Left kidney (tissue), 1 donor: ENCODE measurements at regions not wholly inside any gene's neighbourhood (a gene's known extent, or its start where the extent isn't known, plus 50 kb on each side); places are given as distances from the start of the nearest gene placed in this dataset.
A peak's percentile ranks its signal among the peaks of the same experiment; 100 is the strongest.

Experiments used
- DNase-seq: peaks from one replicate; pipeline ENCODE4 v3.0.0-alpha.2; 2013

DNA sequence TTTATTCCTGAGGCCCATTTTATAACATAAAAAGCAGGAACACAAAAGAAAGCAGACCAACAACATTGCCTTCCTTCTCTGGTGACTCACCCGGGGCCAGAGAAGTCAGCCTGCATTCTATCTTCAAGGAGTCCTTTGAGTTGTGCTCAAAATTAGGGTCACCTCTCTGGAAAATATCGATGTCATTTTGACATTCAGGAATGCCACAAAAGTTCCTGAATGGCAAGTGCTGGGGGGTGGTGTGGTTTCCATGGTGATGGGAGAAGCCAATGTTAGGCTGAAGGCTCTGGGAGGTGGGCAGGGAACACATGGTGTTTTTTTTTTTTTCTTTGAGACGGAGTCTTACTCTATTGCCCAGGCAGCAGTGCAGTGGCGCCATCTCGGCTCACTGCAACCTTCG is 159.6 kb downstream of the HAPSTR1 start:
- no peak for DNase-seq

DNA sequence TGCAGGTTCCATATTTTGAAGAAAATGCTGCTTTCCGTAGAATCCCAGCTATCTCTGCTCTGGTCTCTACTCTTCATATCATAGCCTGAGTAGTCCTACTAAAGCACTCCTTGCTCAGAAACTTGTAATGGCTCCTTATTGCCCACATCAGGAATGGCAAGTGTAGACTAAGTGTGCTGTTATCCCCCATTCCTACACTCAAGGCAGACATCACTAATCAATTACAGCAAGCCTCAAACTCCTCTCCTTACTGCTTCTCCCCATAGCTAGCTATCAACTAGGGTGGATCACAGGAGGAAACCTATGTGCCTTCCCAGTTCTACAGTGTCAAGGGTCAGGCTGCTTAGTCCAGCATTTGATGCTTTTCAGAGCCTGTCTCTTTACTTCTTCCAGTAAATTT is 163.4 kb downstream of the HAPSTR1 start:
- no peak for DNase-seq

DNA sequence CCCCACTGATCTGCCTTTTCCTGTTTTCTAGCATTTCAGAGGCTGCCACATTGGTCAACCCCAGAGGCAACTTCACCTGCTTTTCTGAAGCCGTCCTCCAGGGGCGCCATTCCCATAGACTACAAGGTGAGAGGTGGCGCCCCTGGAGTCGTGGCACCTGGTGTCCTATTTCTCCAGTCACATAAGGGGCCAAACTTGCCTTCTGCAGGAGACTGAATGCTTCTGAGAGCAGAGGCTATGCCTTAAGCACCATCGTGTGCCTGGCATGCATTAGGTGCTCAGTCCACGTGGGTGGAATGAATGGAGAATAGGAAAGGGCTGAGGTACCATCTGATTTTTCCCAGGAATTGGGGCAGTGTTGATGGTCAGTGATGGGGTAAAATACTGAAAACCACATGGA is 164.8 kb downstream of the HAPSTR1 start:
- no peak for DNase-seq

DNA sequence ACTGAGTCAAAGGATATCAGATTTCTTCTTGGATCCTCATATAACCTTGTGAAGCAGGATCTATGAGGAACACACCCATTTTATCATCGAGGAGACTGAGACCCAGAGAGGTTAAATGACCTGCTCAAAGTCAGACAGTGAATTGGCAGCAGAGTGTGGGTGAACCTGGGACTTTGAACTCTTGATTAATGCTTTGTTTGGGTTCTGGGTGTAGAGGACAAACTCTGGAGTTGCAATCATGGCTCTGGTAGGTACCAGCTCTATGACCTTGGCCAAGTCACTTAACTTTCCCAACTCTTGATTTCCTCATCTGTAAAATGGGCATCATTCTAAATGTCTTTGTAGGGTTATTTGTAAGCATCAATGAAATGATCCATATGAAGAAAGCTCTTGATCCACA is 166.4 kb downstream of the HAPSTR1 start:
- DNase-seq = no peak

DNA sequence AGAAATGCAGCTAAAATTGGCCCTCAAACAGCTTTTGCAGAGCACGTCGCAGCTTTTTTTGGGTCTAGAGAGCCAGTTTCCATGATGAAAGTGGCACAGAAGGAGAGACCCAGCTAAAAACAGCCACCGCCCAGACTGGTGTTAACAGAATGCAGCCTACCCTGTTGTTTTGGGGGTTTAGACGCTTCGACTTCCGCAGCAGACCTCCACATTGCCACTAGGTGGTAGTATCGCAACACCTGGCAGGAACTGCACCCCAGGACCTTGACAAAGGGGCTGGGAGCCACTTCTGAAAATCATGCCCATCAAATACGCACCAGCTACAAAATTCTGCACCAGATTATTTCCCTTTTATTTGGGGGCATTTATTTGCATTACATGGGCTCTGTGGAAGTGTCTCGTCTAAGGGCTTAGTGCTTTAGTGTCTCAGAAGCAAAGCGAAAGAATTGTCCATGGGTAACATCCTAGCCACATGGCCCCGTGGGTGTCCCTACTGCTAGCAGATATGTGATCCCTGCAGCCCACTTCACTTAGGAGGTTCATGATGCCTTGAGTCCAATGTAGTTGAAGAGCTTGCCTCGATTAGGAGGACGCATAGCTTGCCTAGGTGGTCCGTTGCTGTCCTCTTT is 167.1 kb downstream of the HAPSTR1 start:
- peak; percentile 46 for DNase-seq

DNA sequence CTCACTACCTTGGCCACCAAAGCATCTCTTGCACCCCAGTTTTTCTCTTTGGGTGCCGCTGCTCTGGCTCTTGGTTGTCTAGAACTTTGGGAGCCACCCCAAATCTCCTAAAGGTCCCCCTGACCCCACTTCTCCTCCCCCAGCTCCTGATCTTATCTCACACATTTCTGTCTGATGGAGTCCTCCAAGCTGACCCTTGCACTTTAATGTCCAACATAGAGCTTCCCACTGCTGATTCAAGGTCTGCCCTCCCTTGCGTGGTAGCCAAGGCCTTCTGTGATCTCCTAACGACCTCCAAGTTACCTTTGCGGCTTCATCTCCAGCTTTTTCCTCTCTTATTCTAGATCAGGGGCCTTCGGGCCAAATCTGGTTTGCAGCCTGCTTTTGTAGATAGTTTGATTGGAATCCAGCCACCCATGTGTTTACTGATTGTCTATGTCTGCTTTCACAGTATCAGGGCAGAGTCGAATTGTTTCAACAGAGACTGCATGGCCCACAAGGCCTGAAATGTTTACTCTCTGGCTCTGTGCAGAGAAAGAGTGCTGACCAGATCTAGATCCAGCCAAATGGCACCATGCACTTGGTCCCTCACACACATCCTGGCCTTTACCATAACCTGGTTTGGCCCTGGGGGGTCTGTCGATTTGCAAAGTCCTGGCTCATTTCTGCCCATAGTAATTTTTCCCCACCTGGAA is 168.6 kb downstream of the HAPSTR1 start:
- no peak for DNase-seq

DNA sequence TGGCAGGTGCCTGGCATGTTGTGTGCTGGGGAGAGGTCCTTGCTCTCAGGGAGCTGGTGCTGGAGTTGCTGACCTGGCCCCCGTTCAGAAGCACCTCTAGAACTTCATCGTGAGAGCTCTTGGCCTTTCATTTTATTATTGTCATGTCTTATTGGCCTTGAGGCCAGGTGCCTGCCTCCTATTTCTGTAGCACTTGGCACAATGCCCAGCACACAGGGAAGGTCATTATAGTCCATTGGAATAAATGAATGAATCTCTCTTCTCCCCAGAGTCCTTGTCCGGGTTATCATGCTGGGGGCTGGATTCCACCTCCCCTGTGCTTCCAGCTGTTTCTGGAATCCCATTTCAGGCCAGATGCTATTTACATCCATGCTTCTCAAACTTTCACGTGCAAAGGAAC is 169.2 kb downstream of the HAPSTR1 start:
- DNase-seq = no peak

DNA sequence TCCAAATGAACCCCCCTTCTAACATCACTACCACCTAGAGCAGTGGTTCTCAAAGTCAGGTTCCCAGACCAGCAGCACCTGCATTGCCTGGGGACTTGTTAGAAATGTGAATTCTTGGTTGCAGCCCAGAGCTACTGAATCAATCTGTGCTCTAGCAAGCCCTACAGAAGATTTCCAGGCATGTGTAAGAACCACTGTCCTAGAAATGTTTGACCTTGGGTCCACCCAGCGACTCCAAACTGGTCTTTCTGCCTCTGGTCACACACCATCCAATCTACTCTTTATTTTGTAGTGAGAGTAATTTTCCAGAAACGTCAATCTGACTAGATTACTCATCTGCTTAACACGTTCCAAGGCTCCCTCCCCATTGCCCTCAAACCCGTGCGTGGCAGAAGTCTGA is 169.9 kb downstream of the HAPSTR1 start:
- DNase-seq = no peak

DNA sequence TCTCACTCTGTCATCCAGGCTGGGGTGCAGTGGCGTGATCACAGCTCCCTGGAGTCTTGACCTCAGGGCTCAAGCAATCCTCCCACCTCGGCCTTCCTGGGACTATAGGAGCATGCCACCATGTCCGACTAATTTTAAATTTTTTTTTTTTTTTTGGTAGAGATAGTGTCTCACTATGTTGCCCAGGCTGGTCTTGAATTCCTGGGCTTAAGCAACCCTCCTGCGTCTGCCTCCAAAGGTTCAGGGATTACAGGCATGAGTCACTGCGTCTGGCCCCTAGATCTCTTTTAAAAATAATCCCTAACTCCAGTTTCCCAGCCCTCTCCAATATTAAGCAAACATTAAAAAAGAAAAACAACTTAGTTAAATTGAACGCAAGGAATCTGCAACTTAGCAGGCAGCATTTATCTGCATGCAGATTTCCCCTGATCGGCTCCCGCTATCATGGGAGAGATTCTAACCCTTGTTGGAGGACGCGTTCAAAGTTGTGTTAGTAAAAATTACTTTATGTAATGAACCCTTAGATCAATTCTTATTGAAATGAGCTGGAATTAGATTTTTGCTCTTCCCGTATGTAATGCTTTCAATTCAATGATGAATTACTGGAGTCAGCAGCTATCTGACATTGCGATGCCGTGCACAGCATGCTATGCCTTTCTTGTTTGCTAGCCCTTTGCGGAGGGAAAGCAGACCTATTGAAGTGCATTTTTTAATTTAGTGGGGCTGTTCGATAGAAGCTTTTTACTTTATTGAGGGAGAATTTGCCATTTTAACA is 171.7 kb downstream of the HAPSTR1 start:
- DNase-seq = no peak

DNA sequence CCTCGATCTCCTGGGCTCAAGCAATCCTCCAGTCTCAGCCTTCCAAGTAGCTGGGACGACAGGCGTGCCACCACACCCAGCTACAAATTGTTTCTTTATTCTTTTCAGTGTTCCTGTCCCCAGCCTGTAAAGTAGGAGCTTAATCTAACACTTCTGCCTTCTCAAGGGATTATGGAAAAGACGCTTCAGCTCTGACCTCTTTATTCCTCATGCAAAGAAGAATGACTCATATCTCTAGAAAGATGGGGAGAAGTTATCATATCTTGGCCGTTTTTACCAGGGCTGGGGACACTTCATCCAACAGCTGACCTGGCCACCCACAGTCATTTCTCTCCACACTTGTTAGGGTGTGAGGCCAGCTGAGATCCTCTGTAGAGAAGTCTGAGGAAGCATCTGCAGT is 172.6 kb downstream of the HAPSTR1 start:
- no peak for DNase-seq

DNA sequence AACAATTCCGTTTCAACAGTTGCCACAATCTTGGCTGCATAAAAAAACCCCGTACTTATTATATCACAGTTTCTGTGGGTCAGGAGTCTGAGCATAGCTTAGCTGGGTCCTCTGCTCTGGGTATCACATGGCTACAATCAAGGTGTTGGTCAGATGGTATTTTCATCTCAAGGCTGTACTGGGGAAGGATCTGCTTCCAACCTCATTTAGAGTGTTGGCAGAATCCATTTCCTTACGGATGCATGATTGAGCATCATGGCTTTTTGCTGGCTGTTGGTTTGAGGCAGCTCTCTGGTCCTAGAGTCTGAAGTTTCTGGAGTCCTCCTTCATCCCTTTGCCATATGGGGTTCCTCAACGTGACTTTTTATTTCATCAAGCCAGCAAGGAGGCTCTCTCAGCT is 177.0 kb downstream of the HAPSTR1 start:
- no peak for DNase-seq

DNA sequence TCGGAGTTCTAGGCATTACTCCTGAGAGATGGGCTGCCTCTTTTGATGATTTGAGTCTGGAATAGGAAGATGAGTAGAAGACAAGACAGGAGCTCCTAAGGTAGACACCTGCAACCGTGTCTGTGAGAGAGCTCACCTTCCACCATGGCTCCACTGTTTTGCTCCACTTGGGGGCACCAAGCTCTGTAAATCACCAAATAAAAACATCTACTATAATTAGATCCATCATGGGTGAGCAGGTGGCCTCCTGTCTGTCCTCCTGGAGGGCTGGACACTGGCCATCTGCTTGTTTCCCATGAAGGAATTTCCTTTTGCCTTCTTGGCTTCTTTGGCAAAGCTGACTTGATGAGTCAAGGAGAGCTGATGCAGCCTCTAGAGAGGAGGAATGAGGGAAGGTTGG is 179.0 kb downstream of the HAPSTR1 start:
- no peak for DNase-seq

DNA sequence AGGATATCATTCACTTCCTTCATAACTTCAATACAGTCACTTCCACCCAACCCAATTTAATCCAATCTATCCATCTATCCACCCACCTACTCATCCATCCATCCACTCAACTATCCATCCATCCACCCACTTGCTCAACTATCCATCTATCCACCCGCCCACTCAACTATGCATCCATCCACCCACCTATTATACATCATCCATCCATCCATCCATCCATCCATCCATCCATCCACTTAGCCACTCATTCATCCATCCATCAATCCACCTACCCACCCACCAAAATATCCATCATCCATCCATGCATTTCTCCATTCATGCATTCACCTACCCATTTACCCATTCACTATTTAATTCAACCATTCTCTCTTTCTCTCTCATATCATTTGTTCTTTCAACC is 179.5 kb downstream of the HAPSTR1 start:
- DNase-seq = no peak

DNA sequence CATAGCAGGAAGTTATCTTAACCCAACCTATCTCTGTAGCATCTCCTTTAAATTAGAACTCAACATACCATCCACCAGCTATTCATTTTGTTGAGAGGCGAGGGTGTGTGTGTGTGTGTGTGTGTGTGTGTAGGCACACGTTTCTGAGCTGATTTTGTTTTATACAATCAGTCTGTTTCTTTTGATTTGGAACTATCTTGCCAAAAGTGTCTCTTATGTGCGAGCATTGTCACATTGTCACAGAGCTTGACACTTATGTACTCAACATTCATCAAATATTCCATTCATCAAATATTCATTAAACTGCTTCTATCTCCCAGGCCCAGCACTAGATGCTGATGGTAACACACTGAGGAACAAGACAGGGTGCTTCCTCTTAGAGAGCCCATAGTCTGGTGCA is 180.4 kb downstream of the HAPSTR1 start:
- no peak for DNase-seq

DNA sequence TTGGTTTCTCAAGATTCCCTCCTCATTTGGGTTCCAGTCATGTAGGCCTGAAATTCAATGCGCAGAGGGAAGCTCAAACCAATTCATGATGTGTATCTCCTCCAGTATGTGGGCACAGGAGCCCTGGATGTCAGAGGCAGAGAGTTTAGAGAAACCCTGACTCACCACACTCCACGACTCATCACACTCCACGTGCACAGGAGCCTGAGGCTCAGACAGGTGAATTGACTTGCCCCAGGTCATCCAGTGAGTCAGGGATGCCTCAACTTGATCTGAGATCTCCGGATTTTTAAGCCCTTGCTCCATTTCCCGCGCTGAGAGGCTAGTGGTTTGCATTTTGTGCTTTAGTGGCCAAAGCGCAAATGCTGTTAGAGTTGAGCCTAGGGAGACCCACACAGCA is 183.9 kb downstream of the HAPSTR1 start:
- no peak for DNase-seq

DNA sequence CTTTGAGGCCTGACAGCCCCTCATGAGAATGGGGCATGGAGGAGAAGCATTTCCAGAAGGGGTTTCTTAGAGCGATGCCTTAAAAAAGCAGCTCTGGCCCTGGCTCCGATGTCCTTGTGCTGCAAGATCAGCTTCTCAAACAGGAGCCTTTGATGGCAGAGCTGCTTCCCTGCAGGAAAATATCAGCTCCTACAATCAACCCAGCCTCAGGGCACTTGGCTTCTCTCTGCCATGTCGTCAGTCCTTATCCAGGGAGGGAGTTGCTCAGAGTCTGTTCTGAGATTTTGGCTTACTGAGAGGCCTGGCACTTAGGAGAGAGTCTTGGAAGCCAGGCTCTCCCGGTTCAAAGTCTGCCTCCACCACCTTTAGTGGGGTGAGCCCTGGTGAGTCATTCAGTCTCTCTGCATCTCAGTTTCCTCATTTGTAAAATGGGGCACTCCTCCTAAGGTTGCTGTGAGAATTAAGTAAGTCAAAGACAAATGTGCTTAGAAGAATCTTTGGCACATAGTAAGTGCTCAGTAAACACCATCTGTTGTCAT is 184.4 kb downstream of the HAPSTR1 start:
- DNase-seq = no peak

DNA sequence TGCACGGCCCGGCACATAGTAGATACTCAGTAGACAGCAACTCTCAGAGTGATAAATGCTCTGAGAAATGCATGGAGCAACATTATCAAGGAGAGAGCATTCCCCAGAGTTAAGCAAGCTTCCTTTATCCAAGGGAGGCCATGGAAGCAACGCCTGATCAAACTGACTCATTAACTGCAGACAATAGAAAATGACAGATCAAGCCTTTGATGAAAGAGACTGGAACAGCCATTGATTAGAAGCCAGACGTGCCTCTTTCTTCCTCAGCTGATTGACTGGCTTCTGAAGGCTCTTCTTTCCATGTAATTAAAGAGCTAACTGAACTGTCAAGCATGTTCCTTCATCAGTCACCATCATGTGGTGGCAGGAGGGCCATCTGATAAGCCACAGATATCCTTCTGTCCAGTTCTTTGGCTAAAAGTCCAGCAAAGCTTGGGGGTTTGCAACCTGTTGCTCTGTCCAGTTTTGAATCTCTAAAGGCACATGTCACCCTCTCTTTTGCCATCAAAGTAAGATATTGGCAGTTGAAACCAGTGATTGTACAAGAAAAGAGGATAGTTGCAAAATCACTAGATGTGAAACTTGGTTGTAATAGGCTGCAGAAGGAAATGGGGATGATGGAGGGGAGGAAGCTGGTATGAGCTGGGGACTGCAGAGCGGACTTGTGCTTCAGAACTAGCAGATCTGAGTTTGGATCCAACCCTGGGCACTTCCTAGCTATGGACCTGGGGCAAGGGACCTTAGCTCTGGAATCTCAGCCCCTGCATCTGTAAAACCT is 188.0 kb downstream of the HAPSTR1 start:
- no peak for DNase-seq

DNA sequence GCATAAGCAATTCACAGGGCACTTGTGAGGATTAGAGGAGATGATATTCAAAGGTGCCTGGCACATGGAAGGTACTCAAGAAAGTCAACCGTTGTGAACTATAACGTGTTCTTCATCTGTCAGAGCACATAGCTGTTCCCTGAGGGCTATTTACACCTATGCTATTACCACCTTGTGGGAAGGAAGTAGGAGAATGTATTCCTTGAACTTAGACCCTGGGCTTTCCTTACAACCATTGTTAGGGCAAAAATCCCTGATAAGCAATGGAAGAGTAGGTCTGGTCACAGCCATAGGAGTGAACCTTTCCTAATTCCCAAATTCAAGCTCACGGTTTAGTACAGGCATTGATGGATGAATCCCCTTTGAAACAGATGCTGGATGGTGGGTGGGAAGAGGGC is 188.6 kb downstream of the HAPSTR1 start:
- DNase-seq = no peak

DNA sequence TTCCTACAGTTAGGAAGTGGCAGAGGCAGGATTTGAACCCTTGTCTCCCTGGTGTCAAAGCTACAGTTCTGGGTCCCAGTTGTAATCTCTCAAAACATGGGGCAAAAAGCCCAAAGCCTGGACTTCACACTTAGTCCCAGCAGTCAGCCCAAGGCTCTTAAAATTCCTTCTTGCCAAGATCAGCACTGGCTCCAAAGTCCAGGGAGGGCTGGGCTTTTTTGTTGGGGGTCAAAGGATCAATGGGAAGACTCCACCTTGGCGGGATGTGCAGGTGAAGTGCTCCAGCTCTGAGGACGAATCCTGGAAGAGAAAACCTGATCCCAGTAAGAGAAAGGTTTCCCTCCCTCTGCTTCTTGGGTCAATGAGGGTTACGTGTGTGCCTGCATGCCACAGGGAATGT is 195.5 kb downstream of the HAPSTR1 start:
- no peak for DNase-seq

DNA sequence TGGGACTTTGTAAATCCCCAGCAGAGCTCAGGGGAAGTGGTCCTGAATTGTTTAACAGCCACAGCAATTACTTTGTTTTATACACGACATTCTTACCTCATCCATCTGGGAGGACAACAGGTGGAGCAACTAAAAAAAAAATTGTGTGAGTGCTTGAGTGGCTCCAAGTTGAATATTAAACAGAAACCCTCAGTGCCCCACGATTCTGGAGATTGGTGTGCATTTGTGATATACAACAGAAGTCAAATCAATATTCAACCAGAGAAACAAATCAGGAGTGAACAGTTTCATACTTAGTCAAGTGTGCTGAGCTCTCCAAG is 204.8 kb downstream of the HAPSTR1 start:
- DNase-seq = no peak

DNA sequence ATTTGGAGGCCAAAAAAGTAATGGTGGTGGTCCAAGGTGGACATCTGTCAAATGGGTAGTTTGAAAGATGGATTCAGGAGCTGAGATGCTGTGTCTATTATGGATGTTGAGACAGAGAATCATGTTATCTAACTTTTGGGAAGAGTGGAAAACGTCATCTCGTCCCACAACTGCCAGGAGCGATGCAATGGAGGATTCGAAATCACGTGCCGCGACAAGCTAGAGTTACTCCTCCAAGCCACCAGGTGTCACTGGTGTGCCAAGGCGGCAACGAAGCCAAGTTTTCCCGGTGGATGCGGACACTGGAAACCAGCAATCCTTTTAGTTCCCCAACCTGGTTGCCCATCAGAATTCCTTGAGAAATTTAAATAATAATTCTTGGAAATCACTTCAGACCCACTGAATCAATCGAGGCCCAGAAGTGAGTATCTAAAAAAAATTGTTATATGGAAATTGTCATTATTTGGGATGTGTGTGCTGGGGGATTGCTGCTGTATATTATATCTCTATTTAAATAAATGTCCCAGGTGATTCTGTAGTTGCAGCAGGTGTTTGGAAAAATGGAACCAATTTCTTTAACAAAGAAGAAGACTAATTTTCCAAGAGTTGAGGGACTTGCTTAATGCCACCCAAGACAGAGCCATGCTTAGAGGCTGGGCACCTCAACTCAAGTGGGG is 206.1 kb downstream of the HAPSTR1 start:
- DNase-seq = no peak

DNA sequence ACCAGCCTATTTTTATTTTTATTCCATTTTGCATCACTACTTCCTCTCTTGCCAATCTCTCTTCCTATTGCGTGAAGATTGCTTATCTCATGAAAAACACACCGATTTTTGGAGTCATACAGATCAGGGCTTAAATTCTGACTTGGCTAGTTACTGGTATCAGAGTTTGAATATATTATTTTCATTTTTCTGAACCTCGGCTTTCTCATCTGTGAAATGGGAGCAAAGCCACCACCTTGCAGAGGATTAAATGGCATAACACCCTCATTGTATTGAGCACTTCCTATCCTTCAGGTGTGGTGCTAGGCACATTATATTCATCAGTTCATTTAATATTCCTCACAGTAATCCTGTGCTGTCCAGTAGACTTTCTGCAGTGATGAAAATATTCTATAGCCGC is 208.8 kb downstream of the HAPSTR1 start:
- no peak for DNase-seq
